PC-3 (cell line): ENCODE measurements at regions not wholly inside any gene's neighbourhood (a gene's known extent, or its start where the extent isn't known, plus 50 kb on each side); places are given as distances from the start of the nearest gene placed in this dataset.

Experiments used
- CTCF ChIP-seq: fragments of 300-600 bp; sonication (generic); conservative IDR thresholded peaks from 2 replicates; pipeline ENCODE4 v1.5.1; 2017; ENCODE audit warnings: antibody characterized with exemption, low read depth, mild to moderate bottlenecking, low read length
- EZH2 ChIP-seq: fragments of 300-600 bp; sonication (generic); IDR thresholded peaks from one replicate; pipeline ENCODE4 v1.6.1; 2017; ENCODE audit warnings: antibody characterized with exemption, mild to moderate bottlenecking, low read length; ENCODE audit not compliant: unreplicated experiment

- TF ChIP-seq EZH2 (no peak), CTCF (no peak)
These were observed 1600.6 kb downstream of the PLA2G4A start for GRCh38 chr1:188429386-188429785.
